HG03575 (cell line): ENCODE measurements at regions not wholly inside any gene's neighbourhood (a gene's known extent, or its start where the extent isn't known, plus 50 kb on each side); places are given as distances from the start of the nearest gene placed in this dataset.

ENCODE experiments used
- ATAC-seq: cut with Tn5 transposase; IDR thresholded peaks from one replicate; pipeline ENCODE4 v1.9.1; 2021; ENCODE audit not compliant: unreplicated experiment, insufficient number of reproducible peaks, low FRiP score; ENCODE audit errors: extremely low read depth

DNA sequence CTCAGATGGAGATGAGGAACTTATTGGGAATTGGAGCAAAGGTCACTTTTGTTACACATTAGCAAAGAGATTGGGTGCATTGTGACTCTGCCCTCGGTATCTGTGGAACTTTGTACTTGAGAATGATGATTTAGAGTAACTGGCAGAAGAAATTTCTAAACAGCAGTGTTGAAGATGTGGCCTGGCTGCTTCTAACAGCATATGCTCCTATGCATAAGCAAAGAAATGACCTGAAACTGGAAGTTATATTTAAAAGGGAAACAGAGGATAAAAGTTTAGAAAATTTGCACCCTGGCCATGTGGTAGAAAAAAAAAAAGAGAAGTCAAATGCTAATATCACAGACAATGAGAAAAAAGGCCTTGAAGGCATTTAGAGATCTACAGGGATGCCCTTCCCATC, 256.8 kb upstream of the ZC3H15 start:
- no peak for ATAC-seq

DNA sequence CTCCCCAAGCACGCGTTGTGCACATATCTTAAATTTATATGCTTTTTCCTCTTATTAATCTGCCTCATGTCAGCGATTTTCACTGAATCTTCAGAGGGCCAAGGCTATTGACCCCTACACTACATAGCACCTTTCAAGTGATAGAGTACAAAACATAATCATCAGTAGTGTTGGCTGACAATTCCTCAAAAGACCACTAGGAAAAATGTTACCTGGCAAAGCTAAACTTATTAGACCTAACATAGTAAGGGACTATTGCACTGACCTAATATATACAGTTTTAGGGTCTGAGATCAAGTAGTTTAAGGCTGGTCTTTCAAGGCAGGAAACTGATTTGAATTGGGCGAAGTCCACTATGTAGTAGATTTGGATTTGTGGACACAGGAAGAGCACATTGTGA, 244.2 kb upstream of the ZC3H15 start:
- ATAC-seq = no peak

DNA sequence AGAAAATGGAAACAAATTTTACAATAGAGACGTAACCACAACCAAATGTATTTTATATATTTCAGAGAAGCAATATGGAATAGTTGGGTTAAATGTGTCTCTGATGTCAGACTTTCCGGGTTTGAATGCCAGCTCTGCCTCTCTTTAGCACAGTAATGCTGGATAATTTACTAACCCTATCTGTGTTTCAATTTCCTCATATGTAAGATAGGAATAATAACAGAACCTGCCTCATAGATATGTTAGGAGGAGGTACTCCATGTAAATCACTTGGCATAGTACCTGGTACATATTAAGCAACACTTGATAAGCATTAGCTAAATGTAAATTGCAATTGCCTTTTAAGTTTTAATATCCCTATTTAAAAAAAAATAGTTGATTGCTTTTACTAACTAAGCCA, 231.3 kb upstream of the ZC3H15 start:
- no peak for ATAC-seq

DNA sequence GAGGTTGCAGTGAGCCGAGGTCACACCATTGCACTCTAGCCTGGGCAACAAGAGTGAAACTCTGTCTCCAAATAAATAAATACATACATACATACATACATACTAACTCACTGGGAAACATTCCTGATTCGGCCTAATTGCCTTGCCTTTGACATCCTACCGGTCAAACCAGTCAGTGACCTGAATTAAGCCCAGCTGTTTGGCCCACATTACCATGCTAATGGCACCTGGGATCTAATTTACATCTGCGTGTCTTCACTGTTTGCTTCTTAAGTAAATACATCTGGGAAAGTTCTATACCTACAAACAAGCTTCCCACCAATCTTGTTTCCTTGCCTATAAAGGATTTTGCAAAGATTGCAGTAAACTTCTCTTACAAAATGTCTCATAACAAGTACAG, 230.2 kb upstream of the ZC3H15 start:
- no peak for ATAC-seq

DNA sequence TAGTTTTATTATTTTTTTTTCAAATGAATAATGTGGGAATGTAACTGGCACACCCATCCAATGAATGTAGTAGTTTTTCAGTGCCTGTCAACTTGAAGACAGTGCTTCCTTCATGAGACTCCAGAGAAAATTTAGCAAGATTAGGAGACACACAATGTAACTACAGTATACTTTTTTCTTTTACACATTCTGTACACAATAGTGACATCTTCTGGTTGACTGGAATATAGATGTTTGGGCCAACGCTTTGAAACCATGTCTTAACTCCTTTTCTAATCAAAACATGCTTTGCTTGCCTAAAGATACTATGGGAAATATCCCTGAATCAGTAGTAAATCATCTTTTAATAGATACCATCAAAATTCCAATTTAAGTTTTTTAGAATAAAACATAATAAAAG, 229.5 kb upstream of the ZC3H15 start:
- no peak for ATAC-seq

DNA sequence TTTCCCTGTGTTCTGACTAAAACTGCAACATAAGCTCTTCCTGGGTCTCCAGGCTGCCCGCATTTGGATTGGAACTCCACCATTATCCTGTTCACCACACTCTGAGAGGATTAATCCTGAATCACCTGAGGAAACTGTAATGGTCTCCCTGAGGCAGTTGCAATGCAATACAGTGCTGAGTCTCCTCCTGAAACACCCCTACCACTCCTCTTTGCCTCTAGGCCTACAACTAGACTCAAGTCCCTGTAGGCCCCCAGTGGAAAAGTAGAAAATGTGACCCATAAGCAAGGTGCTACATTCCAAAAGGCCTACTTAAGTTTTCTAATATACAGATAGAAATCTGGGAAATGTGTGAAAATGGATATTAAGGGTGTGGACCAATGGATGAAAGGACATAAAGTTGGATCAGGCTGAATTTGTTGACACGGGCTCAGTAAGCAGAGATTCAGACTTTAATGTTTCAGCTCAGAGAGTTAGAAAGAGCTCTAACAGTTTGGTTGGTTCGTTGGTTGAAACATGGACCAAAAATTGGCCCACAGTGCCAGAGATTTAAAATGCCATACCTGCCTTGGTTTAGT, 222.3 kb upstream of the ZC3H15 start:
- no peak for ATAC-seq

DNA sequence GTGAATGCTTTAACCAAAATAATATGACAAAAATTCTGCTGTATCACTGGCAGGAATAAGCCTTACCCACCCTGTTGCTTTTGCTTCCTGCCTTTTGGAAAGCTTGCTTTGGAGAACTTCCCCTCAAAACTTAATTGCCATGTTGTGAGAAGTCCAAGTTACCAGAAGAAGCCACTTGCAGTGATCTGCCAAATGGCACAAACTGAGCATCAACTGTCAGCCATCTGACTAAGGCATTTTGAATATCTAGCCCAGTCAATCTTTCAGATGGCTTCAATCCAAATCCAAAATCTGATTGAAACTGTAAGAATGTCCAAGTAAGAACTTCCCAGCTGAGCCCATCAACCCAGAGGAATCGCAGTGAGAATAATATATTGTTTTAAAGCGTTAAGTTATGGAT, 216.5 kb upstream of the ZC3H15 start:
- no peak for ATAC-seq

DNA sequence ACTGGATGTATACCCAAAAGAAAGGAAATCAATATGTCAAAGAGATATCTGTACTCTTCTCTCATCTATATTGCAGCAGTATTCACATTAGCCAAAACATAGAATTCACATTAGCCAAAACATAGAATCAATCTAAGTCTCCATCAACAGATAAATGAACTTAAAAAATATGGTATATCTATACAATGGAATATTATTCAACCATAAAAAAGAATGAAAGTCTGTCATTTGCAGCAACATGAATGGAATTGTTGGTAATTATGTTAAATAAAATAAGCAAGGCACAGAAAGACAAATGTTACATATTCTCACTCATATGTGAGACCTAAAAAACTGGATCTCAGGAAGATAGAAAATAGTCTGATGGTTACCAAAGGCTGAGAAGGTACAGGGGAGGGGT, 212.1 kb upstream of the ZC3H15 start:
- ATAC-seq = no peak

DNA sequence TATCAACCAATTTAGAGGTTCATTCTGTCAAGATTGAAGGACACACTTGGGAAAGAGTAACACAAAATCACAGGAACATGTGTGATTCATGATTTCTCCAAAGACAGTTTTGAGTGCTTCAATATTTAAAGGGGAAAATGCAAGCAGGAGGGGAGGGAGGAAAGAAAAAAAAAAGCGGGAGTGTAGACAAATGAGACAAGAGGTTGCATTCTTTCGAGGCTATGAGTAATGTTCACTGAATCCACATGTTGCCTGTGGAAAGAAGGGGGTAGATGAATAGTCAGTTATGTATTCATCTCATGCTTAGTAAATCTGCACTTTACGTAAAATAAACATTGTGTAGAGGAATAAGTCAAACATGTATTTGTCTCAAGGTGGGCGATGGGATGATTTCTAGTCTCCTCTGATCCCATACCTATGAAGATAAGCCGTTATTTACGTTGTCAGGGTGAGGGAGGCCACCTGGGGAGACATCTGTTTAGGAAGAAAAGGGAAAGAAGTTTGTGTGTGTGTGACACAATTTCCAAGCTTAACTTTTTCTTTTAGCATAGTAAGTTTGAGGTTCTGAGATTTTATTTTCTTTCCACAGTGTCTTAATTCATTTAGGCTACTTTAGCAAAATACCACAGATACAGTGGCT, 211.0 kb upstream of the ZC3H15 start:
- no peak for ATAC-seq

DNA sequence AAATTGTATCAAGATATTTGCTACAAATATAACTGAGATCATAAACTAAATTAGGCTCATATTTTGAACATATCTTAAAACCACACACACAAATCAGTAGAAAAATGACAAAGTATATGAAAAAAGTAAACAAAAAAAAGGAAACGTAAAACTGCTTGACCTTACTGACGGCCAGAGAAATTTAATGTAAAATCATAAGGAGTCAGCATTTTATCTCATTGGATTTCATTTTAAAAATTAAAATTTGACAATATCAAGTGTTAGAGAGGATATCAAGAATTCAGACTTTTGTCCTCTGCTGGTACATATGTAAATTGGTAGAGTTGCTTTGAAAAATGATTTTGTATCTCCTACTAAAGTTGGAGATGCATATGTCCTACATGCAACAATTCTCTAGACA, 209.2 kb upstream of the ZC3H15 start:
- no peak for ATAC-seq

DNA sequence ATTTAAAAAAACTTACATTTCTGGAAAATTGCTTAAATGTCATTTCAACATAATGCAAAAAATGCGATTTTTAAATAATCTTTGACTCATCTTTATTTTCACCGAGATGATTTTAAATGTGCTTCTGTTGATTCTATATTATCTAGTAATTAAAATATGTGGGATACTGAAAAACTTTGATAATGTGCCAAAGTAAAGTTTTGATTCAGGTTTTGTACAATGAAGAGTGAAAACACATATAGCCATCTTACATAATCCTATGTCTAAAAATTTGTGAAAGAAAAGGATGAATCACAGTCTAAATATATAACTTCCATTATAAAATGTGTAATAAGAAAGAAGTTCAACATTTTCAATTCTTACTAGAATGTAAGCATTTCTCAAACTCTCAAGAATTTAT, 204.3 kb upstream of the ZC3H15 start:
- no peak for ATAC-seq

DNA sequence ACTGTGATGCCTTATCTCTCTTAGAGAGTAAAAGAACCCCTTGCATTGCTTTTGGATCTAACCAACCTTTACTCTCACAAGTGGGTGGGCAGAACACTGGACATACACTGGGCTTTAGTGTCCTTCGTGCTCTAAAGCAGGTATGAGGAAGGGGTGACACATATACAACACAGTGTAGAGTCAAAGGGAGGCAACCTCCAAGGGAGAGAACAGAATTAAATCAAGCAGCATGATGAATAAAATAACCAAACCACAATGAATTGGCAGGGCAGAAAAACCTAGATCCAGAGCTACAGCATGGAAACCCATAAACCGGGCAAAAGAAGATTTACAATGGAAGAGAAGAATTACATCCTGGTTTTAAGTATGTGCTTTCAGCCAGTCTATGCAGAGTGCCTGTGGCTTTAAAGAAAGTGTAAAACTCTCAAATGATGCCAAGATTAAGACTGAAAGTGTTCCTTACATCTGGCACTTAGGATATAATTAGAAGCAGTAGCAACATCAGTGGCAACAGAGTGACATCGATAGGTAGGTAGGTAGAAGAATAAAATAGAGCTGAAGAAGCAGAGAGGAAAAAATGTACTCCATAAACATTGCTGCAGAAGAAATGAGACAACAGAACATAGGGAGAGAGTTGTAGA, 191.7 kb upstream of the ZC3H15 start:
- ATAC-seq = no peak

DNA sequence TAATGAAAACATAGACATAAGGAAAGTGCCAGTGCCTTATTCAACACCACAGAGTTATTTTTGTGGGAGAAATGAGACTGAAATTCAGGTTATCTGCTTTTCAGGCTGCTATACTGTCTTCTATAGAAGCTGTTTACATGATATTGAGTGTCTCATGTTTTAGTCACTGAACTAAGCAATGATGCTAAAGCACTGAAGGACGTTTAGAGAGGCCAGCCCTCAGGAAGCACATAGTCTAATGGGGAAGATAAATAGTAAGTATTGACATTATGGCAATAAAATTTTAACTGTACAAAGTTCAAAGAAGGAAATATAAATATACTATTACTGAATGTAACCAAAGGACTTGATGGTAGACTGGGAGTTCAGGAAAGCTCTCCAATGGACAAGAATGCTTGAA, 186.4 kb upstream of the ZC3H15 start:
- no peak for ATAC-seq

DNA sequence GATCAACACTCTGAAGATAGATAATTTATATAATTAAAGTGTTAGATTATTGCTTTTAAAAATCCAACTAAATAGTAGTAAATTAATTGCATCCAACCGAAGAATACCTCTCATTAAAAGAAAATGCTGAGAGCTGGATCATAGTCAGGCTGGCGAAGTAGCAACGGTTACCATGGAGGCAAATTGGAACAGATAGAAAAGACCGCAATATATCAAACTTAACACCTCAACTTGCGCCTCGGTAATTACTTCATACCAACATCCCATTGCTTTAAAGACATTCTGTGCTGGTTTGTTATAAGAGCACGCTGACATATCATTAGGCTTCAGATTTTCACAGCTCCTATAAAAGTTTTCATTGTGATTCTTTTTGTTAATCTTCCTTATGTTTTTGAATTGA, 183.8 kb upstream of the ZC3H15 start:
- ATAC-seq = no peak

DNA sequence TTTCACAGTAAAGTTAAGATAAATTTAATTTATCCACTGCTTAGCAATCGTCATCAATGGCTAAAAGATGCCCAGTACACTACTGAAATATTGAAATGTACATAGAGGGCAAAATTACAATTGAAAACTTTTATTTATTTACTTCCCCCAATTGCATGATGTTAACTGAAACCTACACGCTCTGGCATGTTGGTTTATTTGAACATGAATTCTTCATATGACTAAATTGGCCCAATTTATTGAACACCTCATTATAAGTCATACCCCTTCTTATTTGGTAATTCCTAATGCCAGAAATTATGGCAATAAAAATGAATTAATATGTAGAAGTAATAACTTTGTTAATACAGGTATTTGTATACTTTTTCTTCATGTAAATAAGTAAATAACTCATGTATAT, 183.0 kb upstream of the ZC3H15 start:
- no peak for ATAC-seq

DNA sequence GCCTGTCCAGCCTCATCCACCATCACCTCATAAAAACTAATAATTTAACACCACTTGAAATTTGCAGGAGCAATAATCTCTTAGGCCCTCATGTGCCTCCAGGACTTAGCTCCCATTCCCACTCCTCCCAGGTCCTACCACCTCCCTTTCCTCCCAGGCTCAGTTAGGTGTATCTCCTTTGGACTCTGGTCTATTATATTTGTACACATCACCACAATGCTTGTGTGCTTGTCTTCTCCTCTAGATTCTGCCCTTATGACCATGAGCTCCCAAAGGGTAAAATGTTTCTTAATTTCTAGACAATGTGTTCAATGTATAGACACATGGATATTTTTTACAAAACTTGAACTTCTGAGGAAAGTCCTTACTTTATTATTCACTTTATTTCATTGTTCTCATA, 182.0 kb upstream of the ZC3H15 start:
- ATAC-seq = no peak

DNA sequence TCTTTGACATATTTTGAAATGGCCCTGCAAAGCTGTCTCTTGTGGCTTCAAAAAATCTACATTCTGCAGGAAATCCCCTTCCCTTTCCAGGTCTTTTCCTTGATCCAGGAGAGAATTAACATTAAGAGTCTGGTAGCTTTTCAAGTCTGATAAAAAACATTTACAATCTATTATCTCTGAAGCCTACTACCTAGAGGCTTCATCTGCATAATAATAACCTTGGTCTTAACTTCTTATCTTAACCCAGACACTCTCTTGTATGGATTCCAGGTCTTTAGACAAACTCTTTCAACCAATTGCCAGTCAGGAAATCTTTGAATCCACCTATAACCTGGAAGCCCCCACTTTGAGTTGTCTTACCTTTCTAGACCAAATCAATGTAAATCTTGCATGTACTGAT, 179.3 kb upstream of the ZC3H15 start:
- no peak for ATAC-seq

DNA sequence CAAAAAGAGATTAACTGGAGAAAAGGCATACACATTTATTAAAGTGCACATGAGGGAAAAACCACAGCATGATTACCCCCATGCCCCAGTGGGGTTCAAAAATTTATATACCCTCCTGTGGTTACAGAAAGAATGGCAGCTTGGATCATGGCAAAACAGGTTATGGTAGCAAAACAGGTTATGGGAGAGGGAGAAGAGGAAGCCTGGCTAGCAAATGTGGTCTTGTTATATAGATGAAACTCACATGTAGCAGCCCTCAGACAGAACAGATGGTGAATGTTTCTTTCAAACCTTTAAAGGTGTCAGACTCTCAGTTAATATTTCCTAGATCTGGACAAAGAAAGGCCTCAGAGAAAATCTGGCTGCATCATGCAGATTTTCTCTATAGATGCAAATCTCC, 178.2 kb upstream of the ZC3H15 start:
- no peak for ATAC-seq

DNA sequence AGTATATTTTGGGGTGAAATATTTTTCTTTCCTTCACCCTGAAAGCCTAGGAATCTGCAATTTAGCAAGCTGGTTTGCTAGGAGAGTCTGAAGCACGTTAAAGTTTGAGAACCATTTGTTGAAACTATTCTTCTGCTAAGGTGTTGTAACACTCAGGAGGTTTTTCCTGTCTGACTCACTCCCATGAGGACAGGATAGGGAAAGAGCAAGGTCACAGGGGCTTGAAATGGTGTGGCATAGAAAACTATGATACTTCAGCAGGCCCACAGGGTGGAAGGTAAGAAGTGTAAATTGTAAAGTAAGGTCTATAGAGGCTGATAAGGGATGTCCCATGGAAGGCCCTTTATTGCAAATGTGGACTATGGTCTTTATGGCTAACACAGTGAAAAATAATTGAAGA, 177.7 kb upstream of the ZC3H15 start:
- no peak for ATAC-seq

DNA sequence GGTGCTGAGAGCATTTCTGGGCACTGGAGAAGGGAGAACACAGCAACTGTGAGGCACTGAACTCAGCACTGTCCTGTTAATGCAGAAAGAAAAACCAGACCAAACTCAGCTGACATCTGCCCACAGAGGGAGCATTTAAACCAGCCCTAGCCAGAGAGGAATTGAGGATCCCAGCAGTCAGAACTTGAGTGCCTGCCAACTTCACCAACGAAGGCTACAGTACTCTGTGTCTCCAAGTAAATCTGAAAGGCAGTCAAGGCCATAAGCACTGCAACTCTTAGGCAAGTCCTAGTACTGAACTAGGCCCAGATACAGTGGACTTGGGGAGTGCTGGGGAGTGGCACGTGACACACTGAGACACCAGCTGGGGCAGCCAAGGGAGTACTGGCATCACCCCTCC, 176.2 kb upstream of the ZC3H15 start:
- ATAC-seq = no peak

DNA sequence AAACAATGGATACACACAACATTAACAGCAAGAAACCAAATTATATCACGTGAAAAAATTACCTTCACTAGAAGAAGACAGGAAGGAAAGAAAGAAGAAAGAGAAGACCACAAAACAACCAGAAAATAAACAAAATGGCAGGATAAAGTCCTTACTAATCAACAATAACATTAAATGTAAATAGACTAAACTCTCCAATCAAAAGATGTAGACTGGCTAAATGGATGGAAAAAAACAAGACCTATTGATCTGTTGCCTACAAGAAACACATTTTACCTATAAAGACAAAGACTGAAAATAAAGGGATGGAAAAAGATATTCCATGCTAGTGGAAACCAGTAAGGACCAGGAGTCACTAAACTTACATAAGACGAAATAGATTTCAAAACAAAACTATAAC, 167.0 kb upstream of the ZC3H15 start:
- no peak for ATAC-seq
